A673 (cell line): ENCODE measurements at regions not wholly inside any gene's neighbourhood (a gene's known extent, or its start where the extent isn't known, plus 50 kb on each side); places are given as distances from the start of the nearest gene placed in this dataset.

ENCODE experiments used
- CTCF ChIP-seq: fragments of 300-800, 200-600 bp; sonication (generic); conservative IDR thresholded peaks from 2 replicates; pipeline ENCODE4 v1.5.1; 2017; ENCODE audit warnings: low read depth, mild to moderate bottlenecking, antibody characterized with exemption, low read length, moderate library complexity, mixed read lengths
- EZH2 ChIP-seq: fragments of 200-600 bp; sonication (generic); IDR thresholded peaks from 2 replicates; pipeline ENCODE4 v1.6.1; 2017; ENCODE audit warnings: borderline replicate concordance, low read depth, mild to moderate bottlenecking, mixed read lengths, antibody characterized with exemption, low read length; ENCODE audit not compliant: poor library complexity, severe bottlenecking

- TF ChIP-seq CTCF (no peak), EZH2 (no peak)
These were observed 56.0 kb upstream of the HAND2 start for GRCh38 chr4:173585876-173586572.
